KMS-11 (cell line): ENCODE measurements at regions not wholly inside any gene's neighbourhood (a gene's known extent, or its start where the extent isn't known, plus 50 kb on each side); places are given as distances from the start of the nearest gene placed in this dataset.

ENCODE experiments used
- H2AFZ ChIP-seq: fragments of 200-600 bp; sonication (generic); 2 replicates; pipeline ENCODE4 v1.6.1; 2016; ENCODE audit warnings: antibody characterized with exemption, mixed run types, low read depth
- H3K27ac ChIP-seq: fragments of 200-600 bp; sonication (generic); 2 replicates; pipeline ENCODE4 v1.6.1; 2016; ENCODE audit warnings: mild to moderate bottlenecking, mixed run types
- H3K27me3 ChIP-seq: fragments of 200-600 bp; sonication (generic); 2 replicates; pipeline ENCODE4 v1.6.1; 2017; ENCODE audit warnings: mild to moderate bottlenecking, low read depth, mixed run types, moderate library complexity; ENCODE audit not compliant: insufficient read depth
- H3K36me3 ChIP-seq: fragments of 200-600 bp; sonication (generic); 2 replicates; pipeline ENCODE4 v1.6.1; 2017; ENCODE audit warnings: mild to moderate bottlenecking, mixed run types; ENCODE audit not compliant: insufficient read depth
- H3K4me1 ChIP-seq: fragments of 200-600 bp; sonication (generic); 2 replicates; pipeline ENCODE4 v1.6.1; 2016; ENCODE audit warnings: mild to moderate bottlenecking, low read depth, mixed run types; ENCODE audit not compliant: poor library complexity, severe bottlenecking
- H3K4me2 ChIP-seq: fragments of 200-600 bp; sonication (generic); 2 replicates; pipeline ENCODE4 v1.7.0; 2016; ENCODE audit warnings: mild to moderate bottlenecking, mixed run types
- H3K4me3 ChIP-seq: fragments of 200-600 bp; sonication (generic); IDR thresholded peaks from 2 replicates; pipeline ENCODE4 v1.6.1; 2017; ENCODE audit warnings: low read depth, low read length, mixed read lengths; ENCODE audit not compliant: insufficient read depth
- H3K79me2 ChIP-seq: fragments of 200-600 bp; sonication (generic); 2 replicates; pipeline ENCODE4 v1.6.1; 2016; ENCODE audit warnings: low read depth, mixed run types; ENCODE audit not compliant: insufficient read depth
- H3K9ac ChIP-seq: fragments of 200-600 bp; sonication (generic); 2 replicates; pipeline ENCODE4 v1.6.1; 2016; ENCODE audit warnings: mild to moderate bottlenecking, mixed run types
- H4K20me1 ChIP-seq: fragments of 200-600 bp; sonication (generic); 2 replicates; pipeline ENCODE4 v1.6.1; 2016; ENCODE audit warnings: mild to moderate bottlenecking, mixed run types; ENCODE audit not compliant: insufficient read depth
- TF ChIP-seq, protein P1 (sequence below): fragments of 200-600 bp; sonication (generic); conservative IDR thresholded peaks from 2 replicates; pipeline ENCODE4 v1.6.1; 2017; ENCODE audit warnings: low read depth, mild to moderate bottlenecking, antibody characterized with exemption, low read length, moderate library complexity, mixed read lengths

DNA sequence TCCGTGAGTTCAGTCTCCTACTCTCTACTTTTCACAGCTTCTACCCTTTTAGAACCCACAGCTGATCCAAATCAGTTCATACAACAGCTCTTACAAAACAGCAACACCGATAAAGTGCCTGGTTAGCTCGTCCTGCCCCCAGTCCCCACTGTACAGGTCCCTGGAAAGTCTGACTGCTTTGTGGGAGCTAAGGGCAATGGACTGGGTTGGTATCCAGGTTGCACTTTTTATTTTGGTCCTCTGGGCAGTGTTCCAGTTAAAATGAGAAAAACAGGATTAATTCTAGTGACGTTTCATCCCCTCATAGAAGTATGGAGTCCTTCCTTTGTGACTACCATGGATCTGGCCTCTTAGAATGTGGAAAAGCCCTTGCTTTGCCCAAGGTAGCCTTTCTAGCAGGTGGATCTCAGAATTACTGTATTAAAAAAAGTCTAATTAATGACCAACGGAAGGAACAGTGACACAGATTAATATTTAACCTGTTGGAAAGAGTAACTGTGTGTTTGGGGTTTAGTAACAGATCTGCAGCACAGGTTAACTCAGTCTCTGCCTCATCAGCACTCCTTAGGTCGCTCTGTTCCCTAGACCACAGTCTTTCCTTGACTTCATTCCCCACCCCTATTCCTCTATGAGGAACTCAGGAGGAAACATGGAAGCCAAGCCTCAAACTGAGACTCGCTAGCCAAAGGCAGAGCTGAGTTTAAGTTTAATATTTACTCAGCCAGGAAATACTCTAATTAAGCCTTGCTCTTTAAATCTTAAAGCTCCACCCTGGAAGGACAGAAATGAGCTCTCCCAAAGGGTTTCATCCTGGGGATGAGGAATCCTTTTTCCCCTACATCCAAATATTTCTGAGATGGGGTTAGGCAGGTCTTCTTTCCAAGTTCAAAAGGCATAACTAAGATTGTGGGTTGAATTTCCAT is 52.8 kb upstream of the ITGA6 start:
- Histone ChIP-seq H3K9ac (no peak overlapping the region), H3K36me3 (no peaks in the 10 kb centered on the region), H4K20me1 (no peaks in the 10 kb centered on the region), H3K4me2 (no peak overlapping the region), H3K4me3 (no peak overlapping the region), H3K27me3 (no peaks in the 10 kb centered on the region), H3K27ac (no peak overlapping the region), H3K79me2 (no peaks in the 10 kb centered on the region), H3K4me1 (no peaks in the 10 kb centered on the region), H2AFZ (no peak overlapping the region)
- TF ChIP-seq, protein P1, sequence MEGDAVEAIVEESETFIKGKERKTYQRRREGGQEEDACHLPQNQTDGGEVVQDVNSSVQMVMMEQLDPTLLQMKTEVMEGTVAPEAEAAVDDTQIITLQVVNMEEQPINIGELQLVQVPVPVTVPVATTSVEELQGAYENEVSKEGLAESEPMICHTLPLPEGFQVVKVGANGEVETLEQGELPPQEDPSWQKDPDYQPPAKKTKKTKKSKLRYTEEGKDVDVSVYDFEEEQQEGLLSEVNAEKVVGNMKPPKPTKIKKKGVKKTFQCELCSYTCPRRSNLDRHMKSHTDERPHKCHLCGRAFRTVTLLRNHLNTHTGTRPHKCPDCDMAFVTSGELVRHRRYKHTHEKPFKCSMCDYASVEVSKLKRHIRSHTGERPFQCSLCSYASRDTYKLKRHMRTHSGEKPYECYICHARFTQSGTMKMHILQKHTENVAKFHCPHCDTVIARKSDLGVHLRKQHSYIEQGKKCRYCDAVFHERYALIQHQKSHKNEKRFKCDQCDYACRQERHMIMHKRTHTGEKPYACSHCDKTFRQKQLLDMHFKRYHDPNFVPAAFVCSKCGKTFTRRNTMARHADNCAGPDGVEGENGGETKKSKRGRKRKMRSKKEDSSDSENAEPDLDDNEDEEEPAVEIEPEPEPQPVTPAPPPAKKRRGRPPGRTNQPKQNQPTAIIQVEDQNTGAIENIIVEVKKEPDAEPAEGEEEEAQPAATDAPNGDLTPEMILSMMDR: no peak

DNA sequence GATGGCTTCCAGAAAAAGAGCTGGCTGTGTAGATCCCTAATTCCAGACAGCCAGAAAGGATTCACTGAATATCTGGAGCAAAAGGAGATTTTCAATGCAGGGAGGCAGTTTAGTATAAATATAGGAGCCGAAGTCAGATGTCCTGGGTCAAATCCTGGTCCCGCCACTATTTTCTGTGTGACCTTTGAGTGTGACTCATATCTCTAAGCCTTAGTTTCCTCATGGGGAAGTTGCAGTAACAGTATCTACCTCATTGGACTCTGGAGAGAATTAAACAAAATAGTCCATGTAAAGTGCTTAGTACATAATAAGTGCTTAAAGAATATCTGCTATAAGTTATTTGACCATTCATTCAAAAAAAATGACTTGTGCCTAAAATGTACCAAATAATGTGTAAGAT is 52.1 kb upstream of the ITGA6 start:
- H3K36me3 ChIP-seq: no peaks in the 10 kb centered on the region
- H2AFZ ChIP-seq: no peak overlapping the region
- H3K4me2 ChIP-seq: no peak overlapping the region
- no peaks in the 10 kb centered on the region for H3K27me3 ChIP-seq
- no peak overlapping the region for H3K9ac ChIP-seq
- no peaks in the 10 kb centered on the region for H4K20me1 ChIP-seq
- TF ChIP-seq, protein P1: no peak
- H3K4me3 ChIP-seq: no peak overlapping the region
- no peak overlapping the region for H3K27ac ChIP-seq
- no peaks in the 10 kb centered on the region for H3K79me2 ChIP-seq
- H3K4me1 ChIP-seq: no peaks in the 10 kb centered on the region

DNA sequence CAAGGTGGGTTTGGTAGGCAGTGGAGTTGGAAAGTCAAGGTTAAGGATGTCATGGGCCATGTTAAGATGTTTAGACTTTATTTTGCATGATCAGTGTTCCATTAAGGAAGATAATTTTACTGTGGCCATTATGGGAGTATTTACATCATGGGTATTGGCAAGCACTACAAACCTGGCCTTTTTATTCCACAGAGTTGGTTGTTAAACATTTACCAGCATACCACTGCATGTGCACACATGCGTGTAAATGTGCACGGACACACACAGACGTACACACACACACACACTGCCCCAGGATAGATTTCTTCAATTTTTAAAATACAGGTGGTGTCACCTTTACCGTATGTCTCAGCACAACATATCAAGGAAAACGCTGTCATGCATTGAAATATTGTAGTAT is 51.4 kb upstream of the ITGA6 start:
- TF ChIP-seq, protein P1: no peak
- Histone ChIP-seq H3K27ac (no peak overlapping the region), H4K20me1 (no peaks in the 10 kb centered on the region), H3K4me3 (no peak overlapping the region), H3K4me1 (no peaks in the 10 kb centered on the region), H3K4me2 (no peak overlapping the region), H2AFZ (no peak overlapping the region), H3K36me3 (no peaks in the 10 kb centered on the region), H3K27me3 (no peaks in the 10 kb centered on the region), H3K9ac (no peak overlapping the region), H3K79me2 (no peaks in the 10 kb centered on the region)

DNA sequence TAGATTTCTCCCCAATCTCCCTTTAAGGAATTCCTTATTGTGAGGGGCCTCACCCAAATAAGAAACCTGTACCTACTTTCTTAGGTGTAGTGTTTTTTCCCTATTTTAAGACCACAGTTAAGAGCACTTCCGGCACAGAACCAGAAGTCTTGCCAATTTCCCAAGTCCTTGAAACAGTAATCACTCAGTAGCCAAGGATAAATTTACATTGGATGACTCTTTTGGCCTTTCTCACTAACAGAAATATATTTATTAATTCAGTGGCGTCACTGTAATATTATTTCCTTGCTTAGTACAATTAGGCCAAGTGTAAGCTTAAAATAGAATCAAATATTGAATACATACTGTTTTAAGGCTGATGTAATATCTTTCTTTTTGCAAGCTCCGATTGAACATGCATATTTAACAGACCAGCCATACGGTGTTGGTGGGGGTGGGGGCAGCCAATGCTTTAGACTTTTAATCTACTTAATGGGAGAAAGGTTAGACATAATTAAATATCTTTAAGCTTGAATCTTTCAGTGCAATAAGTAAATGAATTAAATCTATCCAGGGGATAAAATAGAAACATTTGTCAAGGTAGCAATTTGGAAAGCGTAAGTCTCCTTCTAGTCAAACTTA is 50.8 kb upstream of the ITGA6 start:
- TF ChIP-seq, protein P1: no peak
- no peak overlapping the region for H3K27ac ChIP-seq

More for the DNA sequence above, 50.8 kb upstream of the ITGA6 start:
- Histone ChIP-seq H3K27me3 (no peaks in the 10 kb centered on the region), H3K9ac (no peak overlapping the region), H3K4me1 (no peaks in the 10 kb centered on the region), H4K20me1 (no peaks in the 10 kb centered on the region), H3K4me2 (no peak overlapping the region), H3K36me3 (no peaks in the 10 kb centered on the region), H3K79me2 (no peaks in the 10 kb centered on the region), H2AFZ (no peak overlapping the region), H3K4me3 (no peak overlapping the region)
